Upper lobe of right lung (tissue), 1 donor: ENCODE measurements at regions not wholly inside any gene's neighbourhood (a gene's known extent, or its start where the extent isn't known, plus 50 kb on each side); places are given as distances from the start of the nearest gene placed in this dataset.

Experiments used
- ATAC-seq: fragments of 200-7000 bp; cut with Tn5 transposase; one replicate; pipeline ENCODE4 v1.9.1; 2020; ENCODE audit warnings: mild to moderate bottlenecking, moderate library complexity
- DNase-seq: peaks from one replicate; pipeline ENCODE4 v3.0.0-alpha.2; 2020
- H3K27ac ChIP-seq: fragments of 200-600 bp; one replicate; pipeline ENCODE4 v1.8.0; 2022
- H3K27me3 ChIP-seq: fragments of 200-600 bp; one replicate; pipeline ENCODE4 v1.8.0; 2022; ENCODE audit warnings: mild to moderate bottlenecking
- H3K36me3 ChIP-seq: fragments of 200-600 bp; one replicate; pipeline ENCODE4 v1.8.0; 2022
- H3K4me1 ChIP-seq: fragments of 200-600 bp; one replicate; pipeline ENCODE4 v1.8.0; 2022
- H3K4me3 ChIP-seq: fragments of 200-600 bp; one replicate; pipeline ENCODE4 v1.8.0; 2022; ENCODE audit warnings: mild to moderate bottlenecking
- H3K9me3 ChIP-seq: fragments of 200-600 bp; one replicate; pipeline ENCODE4 v1.8.0; 2022
- CTCF ChIP-seq: fragments of 200-600 bp; IDR thresholded peaks from one replicate; pipeline ENCODE4 v1.8.0; 2022; ENCODE audit warnings: antibody characterized with exemption
- intact Hi-C: fragments of 100-400 bp; cut with DNase I; formaldehyde crosslinking; loops from one replicate; pipeline ENCODE4 v1.11.0; 2022
- donor health status: DM: no; HTN: yes; CAD: no; lungs with severe emphysema.

- no peak for TF ChIP-seq CTCF
- Histone ChIP-seq H3K4me1 (no peaks in the 10 kb centered on the region), H3K27ac (no peak overlapping the region), H3K27me3 (peaks cover 4% of the 10 kb centered on the region), H3K4me3 (no peak overlapping the region), H3K9me3 (no peaks in the 10 kb centered on the region), H3K36me3 (no peaks in the 10 kb centered on the region)
- intact Hi-C loops = no loop called here
- ATAC-seq (no peak), DNase-seq (no peak)
Measured at GRCh38 chr1:29856340-29857114, 620.2 kb downstream of the PTPRU start.

GRCh38 chr1:29855561-29856160 is 619.3 kb downstream of the PTPRU start:
- Histone ChIP-seq H3K36me3 (no peaks in the 10 kb centered on the region), H3K27me3 (peaks cover 6% of the 10 kb centered on the region), H3K4me3 (no peak overlapping the region), H3K9me3 (no peaks in the 10 kb centered on the region), H3K27ac (no peak overlapping the region), H3K4me1 (no peaks in the 10 kb centered on the region)
- DNase-seq = no peak
- no peak for TF ChIP-seq CTCF
- intact Hi-C loops = no loop called here
- no peak for ATAC-seq

- no peaks in the 10 kb centered on the region for H3K4me1 ChIP-seq
- H3K27me3 ChIP-seq = peaks cover 13% of the 10 kb centered on the region
- H3K36me3 ChIP-seq = no peaks in the 10 kb centered on the region
- H3K4me3 ChIP-seq = no peak overlapping the region
- H3K27ac ChIP-seq = no peak overlapping the region
- DNase-seq (no peak), ATAC-seq (no peak)
- TF ChIP-seq CTCF = no peak
- H3K9me3 ChIP-seq = no peaks in the 10 kb centered on the region
- intact Hi-C loops = no loop called here
Measured at GRCh38 chr1:29854700-29855276, 618.5 kb downstream of the PTPRU start.

GRCh38 chr1:29853716-29854330 is 617.5 kb downstream of the PTPRU start:
- Histone ChIP-seq H3K27me3 (peaks cover 13% of the 10 kb centered on the region), H3K36me3 (no peaks in the 10 kb centered on the region), H3K4me3 (no peak overlapping the region), H3K9me3 (no peaks in the 10 kb centered on the region), H3K4me1 (no peaks in the 10 kb centered on the region), H3K27ac (no peak overlapping the region)
- TF ChIP-seq CTCF = no peak
- no peak for DNase-seq
- intact Hi-C loops = no loop called here
- no peak for ATAC-seq

- Histone ChIP-seq H3K4me1 (no peaks in the 10 kb centered on the region), H3K27me3 (peaks cover 19% of the 10 kb centered on the region), H3K36me3 (no peaks in the 10 kb centered on the region), H3K27ac (no peak overlapping the region), H3K4me3 (no peak overlapping the region), H3K9me3 (no peaks in the 10 kb centered on the region)
- ATAC-seq (no peak), DNase-seq (no peak)
- no peak for TF ChIP-seq CTCF
- intact Hi-C loops = no loop called here
Measured at GRCh38 chr1:29852248-29852647, 615.9 kb downstream of the PTPRU start.
